Bone marrow (tissue), 2 donors: ENCODE measurements at regions not wholly inside any gene's neighbourhood (a gene's known extent, or its start where the extent isn't known, plus 50 kb on each side); places are given as distances from the start of the nearest gene placed in this dataset.
"Not testable (repeated sequence)": the region's sequence is repeated elsewhere in the genome, so short reads cannot be mapped to it uniquely, and the experiment has no call there.

Source experiments
- DNase-seq, 2 donors: peaks; one replicate each; lab custom pipeline; 2025; lab: John Stamatoyannopoulos, UW

GRCh38 chr5:36478646-36479317, 127.6 kb upstream of the SLC1A3 start:
- DNase-seq = no peak

DNA sequence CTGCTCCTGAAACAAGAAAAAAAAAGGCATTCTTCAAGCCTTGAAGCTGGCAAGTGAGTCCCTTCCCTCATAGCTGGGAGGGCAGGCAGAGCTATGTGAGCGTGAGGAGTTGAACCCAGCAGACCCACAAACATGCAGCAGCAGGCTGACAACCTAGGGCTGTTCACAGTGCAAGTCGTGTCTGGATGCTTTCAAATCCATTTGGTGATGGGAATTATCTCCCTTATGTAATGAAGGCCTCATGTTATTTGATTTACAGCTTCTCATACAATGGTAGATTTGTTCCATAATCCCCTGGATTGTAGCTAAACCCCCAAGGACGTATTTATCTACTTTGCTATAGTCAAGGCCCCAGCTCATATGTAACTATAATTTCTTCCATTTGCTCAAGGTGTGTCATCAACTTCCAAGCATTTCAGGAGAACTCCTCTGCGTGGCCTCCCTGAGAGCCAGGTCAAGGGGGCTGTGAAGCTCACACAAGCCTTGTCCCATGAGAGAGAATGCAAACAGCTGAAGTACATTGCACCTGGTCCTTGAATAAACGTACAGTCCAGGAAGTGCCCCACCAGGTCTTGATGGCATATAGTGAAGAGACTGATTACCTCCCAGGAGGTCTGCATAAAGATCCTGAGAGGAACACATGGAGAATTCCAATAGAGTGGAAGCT, 124.8 kb upstream of the SLC1A3 start:
- no peak for DNase-seq

DNA sequence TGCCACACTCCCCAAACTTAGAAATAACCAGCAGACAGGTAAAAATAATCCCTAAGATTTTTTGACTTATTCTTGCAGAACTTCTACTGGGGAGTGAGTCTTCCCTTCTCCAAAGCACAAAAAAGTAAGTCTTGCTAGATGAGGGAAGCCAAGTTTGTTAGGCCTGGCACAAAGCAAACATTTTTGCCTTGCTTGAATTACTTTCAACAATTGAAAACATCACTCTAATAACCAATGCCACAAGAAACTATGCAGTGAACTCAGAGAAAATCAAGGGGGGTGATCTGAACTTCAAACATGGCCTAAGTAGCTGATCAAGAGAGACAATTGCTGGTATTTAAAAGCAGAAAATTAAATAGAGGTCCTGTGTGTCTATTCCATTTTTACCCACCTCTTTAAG, 123.6 kb upstream of the SLC1A3 start:
- no peak for DNase-seq

- no peak for DNase-seq
Measured at GRCh38 chr5:36489505-36489904, 116.9 kb upstream of the SLC1A3 start.

GRCh38 chr5:36491856-36492255, 114.5 kb upstream of the SLC1A3 start:
- no peak for DNase-seq

- DNase-seq = no peak
Measured at GRCh38 chr5:36492984-36493654, 113.3 kb upstream of the SLC1A3 start.

DNA sequence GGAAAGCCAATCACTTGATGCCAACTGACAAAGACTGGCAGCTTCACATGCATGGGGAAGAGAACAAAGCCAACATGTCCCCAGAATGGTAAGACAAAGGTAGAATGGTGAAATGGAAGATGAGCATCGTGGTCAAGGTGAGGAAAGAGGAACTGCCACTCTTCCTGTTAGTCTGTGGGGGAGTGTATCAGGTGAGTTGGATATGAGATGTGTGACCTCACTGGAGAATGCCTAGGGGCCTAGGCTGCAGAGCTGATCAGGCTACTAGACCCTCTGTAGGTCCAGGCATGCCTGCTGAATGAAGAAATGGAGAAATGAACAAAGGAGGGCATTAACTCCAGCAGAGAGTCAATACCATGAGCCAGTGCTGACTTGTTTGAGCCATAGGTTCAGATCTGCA, 112.4 kb upstream of the SLC1A3 start:
- DNase-seq = no peak

- DNase-seq = no peak
Measured at GRCh38 chr5:36494841-36495601, 111.4 kb upstream of the SLC1A3 start.

- DNase-seq = no peak
Measured at GRCh38 chr5:36495611-36496010, 110.8 kb upstream of the SLC1A3 start.

- DNase-seq = no peak
Measured at GRCh38 chr5:36496471-36496870, 109.9 kb upstream of the SLC1A3 start.

DNA sequence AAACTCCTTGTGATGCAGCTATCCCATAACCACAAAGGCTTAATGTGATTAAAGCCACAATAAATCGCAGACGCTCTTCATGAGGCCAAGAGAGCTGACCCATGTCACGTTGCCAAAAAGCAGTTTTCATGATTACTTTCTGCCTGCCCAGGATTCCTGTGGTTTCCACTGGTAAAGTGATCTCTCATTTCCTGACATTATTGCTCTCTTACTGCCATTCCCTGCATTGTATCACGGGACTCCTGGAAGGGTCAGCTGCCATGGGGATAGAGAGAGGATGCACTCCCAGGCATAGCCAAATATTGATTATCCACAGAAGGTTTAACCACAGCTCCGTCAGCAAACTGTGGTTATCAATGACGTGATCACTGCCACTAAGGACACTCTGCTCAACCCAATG, 103.8 kb upstream of the SLC1A3 start:
- DNase-seq = no peak

DNA sequence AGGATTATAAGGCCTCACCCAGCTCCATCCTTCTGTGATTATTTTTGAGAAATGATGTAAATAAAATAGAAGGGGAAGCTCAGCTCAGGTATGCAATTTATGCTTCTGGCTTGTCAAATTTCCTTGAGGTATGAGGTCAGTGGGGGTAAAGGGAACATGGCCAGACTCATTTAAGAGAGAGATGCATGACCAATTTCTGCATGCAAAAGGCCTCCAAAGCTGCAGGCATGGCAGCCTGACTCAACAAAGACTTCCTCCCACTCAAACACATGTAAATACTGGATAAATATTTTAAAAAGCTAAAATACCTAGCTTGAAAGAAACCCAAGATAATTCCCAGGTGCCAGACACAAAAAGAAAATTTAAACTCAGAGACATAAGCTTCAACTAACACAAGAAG, 101.4 kb upstream of the SLC1A3 start:
- DNase-seq = no peak

- peak; percentile 28 to 33 for DNase-seq
Measured at GRCh38 chr5:36507332-36507952, 99.0 kb upstream of the SLC1A3 start.

- DNase-seq = not testable (repeated sequence)
Measured at GRCh38 chr5:36508331-36508730, 98.1 kb upstream of the SLC1A3 start.

- not testable (repeated sequence) for DNase-seq
Measured at GRCh38 chr5:36513647-36514046, 92.8 kb upstream of the SLC1A3 start.

- DNase-seq = no peak
Measured at GRCh38 chr5:36519881-36520280, 86.5 kb upstream of the SLC1A3 start.

DNA sequence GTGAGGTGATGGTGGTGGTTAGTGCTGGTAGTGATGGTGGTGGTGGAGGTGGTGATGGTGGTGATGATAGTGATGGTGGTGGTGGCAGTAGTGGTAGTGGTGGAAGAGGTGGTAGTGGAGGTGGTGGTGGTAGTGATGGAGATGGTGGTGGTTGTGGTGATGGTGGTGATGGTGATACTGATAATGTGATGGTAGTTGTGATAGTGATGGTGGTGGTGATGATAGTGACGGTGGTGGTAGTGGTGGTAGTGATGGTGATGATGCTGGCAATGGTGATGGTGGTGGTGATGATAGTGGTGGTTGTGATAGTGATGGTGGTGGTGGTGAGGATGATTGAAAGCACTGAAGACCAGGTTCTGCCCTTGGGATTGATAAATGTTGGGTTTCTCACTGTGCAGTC, 85.2 kb upstream of the SLC1A3 start:
- no peak for DNase-seq

- no peak for DNase-seq
Measured at GRCh38 chr5:36521838-36522745, 84.3 kb upstream of the SLC1A3 start.

DNA sequence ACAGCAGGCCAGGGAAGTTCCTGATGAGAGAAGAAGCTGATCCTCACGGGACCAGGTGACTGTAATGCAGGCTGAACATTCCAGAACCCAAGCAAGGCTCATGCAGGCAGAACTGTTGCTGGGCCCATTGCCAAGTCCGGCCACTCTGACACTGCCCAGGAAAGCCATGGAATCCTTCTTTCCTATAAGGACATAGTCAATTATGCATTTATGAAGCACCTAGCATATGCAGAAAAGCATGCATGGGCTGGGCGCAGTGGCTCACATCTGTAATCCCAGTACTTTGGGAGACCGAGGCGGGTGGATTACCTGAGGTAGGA, 83.7 kb upstream of the SLC1A3 start:
- DNase-seq = no peak

DNA sequence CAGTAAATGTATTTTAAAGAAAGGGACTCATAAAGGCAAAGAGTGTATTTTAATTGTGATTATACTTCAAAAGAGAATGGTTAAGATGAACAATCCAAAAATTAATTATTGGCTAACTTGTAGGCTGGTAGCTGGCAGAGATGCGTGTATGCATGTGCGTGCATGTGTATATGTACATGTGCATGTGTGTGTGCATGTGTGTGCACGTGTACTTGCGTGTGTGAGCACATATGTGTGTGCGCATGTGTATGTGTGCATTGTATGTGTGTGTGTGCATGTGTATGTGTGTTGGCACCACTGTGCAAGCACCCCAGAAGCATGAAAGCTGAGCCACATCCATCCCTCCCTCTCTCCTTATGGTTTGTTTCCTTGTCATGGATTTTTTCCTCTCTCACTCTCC, 83.0 kb upstream of the SLC1A3 start:
- DNase-seq = no peak

DNA sequence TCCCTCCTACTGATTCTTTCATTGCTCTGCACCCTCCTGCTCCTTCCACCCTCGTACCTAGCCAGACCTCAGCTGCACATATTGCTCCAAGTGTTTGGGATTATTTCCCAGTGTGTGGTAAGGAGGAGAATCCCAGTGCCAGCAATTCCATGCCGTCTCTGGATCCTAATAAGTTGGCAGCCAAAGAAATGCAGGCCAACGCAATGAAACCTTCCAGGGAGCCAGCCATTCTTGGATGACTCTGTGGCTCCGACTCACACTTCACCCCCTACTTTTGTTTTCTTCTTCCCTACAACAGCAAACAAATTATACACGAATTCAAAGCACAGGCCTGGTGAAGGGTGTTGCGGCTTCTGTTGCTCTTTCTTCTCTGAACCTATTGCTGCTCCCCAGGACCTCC, 82.5 kb upstream of the SLC1A3 start:
- DNase-seq = no peak
